ENCODE measurements at regions not wholly inside any gene's neighbourhood (a gene's known extent, or its start where the extent isn't known, plus 50 kb on each side); places are given as distances from the start of the nearest gene placed in this dataset.

DNA sequence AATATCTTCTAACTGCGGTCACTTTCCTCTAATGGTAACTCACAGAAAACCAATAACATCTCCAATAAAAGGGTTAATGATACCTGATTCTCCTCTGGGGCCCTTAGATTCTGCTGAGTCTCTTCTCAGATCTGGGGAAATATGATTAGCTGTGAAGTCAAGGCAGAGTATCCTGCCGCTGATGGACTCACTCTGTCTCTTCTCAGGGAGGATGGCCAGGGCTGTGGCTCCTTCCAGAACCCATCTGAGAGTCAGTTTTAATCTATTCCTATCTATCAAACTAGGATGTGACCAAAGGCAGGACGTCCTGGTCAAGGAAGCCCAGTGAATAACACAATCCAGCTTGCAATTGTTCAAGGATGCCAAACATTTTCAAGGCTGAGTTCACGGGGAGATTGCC lies 109.8 kb downstream of the SLC10A2 start:
- Histone ChIP-seq H3K9me3 (ENCODE audit: low read length) (no peaks in the 10 kb centered on the region), H3K4me3 (ENCODE audit: low read length) (no peak overlapping the region), H3K27me3 (ENCODE audit: insufficient read depth, low read length) (no peaks in the 10 kb centered on the region)

DNA sequence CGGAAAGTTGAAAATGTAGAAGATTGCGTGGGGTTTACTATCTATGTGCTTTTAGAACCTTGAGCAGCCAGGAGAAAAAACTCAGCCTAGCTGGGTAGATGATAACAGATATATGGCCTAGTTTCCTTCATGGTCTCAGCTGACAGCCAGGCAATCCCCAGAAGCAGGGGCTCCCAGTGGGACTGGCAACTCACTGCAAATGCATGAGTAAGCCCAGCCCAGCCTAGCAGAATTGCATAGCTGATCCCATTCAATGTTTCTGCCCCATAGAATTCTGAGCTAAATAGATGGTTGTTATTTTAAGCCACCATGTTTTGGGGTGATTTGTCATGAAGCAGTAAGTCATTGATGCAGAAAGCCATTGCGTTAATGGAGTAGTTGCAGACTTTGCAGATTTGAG lies 108.5 kb downstream of the ERCC5 start:
- peaks cover 2% of the 10 kb centered on the region for H3K4me1 ChIP-seq (ENCODE audit: insufficient read depth, low read length)
- no peak overlapping the region for H2AFZ ChIP-seq (ENCODE audit: low read depth, low read length)
- H3K36me3 ChIP-seq (ENCODE audit: insufficient read depth, low read length), result no peaks in the 10 kb centered on the region
- H3K27me3 ChIP-seq (ENCODE audit: insufficient read depth, low read length), result no peaks in the 10 kb centered on the region
- H3K9me3 ChIP-seq (ENCODE audit: low read length), result no peaks in the 10 kb centered on the region
- no peak overlapping the region for H3K4me3 ChIP-seq (ENCODE audit: low read length)

More for the DNA sequence above, 109.8 kb downstream of the SLC10A2 start:
- Histone ChIP-seq H3K4me1 (ENCODE audit: insufficient read depth, low read length) (no peaks in the 10 kb centered on the region), H2AFZ (ENCODE audit: low read depth, low read length) (no peak overlapping the region), H3K36me3 (ENCODE audit: insufficient read depth, low read length) (no peaks in the 10 kb centered on the region)

DNA sequence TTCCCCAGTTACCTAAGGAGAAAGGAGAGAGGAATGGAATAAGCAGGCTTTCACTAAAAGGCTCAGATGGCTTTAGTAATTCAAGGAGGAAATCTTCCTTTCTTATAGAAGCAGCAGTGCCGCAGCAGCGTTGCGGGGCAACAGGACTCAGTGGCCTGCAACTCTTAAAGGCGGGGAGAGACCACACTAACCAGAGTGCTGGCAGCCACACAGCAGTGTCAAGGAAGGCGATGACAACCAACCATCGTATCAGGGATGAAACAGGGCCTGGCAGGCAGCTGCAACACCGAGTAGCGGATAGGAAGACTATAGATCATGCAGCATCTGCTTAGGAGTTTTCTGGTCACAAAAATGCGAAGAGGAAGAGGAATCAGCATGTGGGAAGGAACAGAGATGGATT lies 106.0 kb downstream of the ERCC5 start:
- Histone ChIP-seq H3K27me3 (ENCODE audit: insufficient read depth, low read length) (no peaks in the 10 kb centered on the region), H3K4me3 (ENCODE audit: low read length) (no peak overlapping the region), H3K36me3 (ENCODE audit: insufficient read depth, low read length) (no peaks in the 10 kb centered on the region), H3K9me3 (ENCODE audit: low read length) (peaks cover 3% of the 10 kb centered on the region), H2AFZ (ENCODE audit: low read depth, low read length) (no peak overlapping the region), H3K4me1 (ENCODE audit: insufficient read depth, low read length) (peaks cover 12% of the 10 kb centered on the region)

DNA sequence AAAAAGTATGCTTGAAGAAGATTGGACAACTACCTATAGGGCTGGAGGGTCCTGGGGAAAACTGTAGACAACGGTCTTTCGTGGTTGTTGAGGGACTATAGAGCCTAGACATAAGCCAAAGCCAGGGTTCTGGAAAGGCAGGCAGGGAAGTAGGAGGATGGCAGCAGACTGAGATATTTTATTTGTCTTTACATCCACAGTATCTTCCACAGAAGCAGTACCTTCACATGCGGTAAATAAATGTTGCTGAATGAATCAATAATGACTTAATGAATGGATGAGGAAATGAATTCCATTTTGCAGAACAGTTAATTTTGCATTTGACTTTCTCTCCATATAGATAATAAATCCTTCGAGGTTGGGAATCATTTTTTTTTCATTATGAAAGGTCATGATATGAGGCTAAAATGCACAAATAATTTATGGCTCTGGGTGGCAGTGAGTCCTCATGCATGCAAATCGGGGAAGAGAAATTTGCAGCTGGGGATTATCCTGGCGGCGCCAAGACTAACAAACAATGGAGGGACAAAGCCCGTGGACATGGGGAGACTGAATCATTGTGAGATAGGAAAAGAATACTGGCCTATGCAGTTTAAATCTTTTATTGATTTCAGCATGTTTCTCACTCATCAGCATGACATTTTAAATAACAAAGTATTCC lies 102.0 kb downstream of the ERCC5 start:
- no peak overlapping the region for H3K4me3 ChIP-seq (ENCODE audit: low read length)
- H3K4me1 ChIP-seq (ENCODE audit: insufficient read depth, low read length), result peaks cover 12% of the 10 kb centered on the region
- no peaks in the 10 kb centered on the region for H3K27me3 ChIP-seq (ENCODE audit: insufficient read depth, low read length)
- H3K36me3 ChIP-seq (ENCODE audit: insufficient read depth, low read length), result no peaks in the 10 kb centered on the region
- H2AFZ ChIP-seq (ENCODE audit: low read depth, low read length), result peak overlapping the region; percentile 37
- H3K9me3 ChIP-seq (ENCODE audit: low read length), result peaks cover 3% of the 10 kb centered on the region

DNA sequence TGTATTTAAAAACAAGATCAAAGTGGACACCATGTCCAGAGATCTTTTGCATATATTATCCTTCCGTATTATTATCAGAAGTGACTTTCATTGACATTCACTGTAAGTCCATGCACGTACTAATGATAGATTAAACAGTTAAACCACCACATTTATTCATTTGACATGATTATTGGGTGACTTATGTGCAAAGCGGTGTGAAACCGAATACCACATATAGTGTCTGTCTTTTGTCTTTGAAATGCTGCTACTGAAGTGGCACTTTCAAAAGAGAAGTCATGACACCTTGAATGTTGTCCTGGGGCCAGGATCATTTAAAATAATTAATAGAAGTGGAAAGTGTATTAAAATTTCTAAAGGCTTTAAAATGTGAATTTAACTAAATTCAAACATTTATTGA lies 100.1 kb downstream of the ERCC5 start:
- H3K36me3 ChIP-seq (ENCODE audit: insufficient read depth, low read length), result no peaks in the 10 kb centered on the region

DNA sequence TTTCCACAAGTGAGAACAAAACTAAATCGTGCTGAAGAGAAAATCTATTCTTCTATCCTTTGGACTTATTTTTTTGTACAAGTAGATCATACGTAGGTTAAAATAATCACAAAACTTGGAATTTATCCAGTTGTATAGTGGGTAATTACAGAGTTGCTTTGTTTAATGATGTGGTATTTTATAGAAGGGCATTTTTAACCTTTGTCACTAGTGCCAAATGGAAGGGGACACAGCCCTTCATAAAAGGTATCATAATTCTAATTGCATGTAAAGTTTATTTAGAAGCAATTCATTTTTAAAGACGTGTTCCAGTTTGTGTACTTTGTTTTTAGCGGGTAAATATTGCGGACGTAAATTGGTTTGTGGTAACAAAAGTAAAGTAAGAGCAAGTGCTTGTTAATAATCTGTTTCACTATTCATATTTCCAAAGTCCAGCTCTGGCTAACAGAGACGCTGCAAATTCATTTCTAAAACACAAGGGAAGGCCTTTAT lies 99.5 kb downstream of the ERCC5 start:
- Histone ChIP-seq H3K4me3 (ENCODE audit: low read length) (no peak overlapping the region), H3K4me1 (ENCODE audit: insufficient read depth, low read length) (peaks cover 12% of the 10 kb centered on the region), H3K9me3 (ENCODE audit: low read length) (peaks cover 3% of the 10 kb centered on the region), H3K36me3 (ENCODE audit: insufficient read depth, low read length) (no peaks in the 10 kb centered on the region), H3K27me3 (ENCODE audit: insufficient read depth, low read length) (no peaks in the 10 kb centered on the region), H2AFZ (ENCODE audit: low read depth, low read length) (no peak overlapping the region)

More for the DNA sequence above, 100.1 kb downstream of the ERCC5 start:
- Histone ChIP-seq H3K9me3 (ENCODE audit: low read length) (peaks cover 3% of the 10 kb centered on the region), H3K27me3 (ENCODE audit: insufficient read depth, low read length) (no peaks in the 10 kb centered on the region), H3K4me3 (ENCODE audit: low read length) (no peak overlapping the region), H2AFZ (ENCODE audit: low read depth, low read length) (no peak overlapping the region), H3K4me1 (ENCODE audit: insufficient read depth, low read length) (peaks cover 12% of the 10 kb centered on the region)

DNA sequence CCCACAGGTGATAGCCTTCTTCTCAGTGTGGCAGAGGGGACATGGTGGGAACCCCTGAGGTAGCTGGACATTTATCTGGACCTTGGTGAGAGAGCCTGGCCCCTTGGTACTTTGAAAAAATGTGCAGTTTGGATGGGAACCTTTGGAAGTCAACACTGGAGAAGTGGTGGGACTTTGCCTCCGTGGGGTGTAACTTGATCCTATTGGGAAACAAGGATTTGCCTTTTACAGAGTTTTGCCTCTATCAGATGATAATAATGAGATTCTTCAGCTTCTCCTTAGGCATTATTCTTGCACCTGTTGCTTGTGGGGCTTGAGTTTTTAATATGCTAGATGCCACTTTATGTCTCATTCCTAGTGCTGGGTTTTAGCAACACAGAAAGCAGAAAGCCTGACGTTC lies 99.0 kb downstream of the ERCC5 start:
- Histone ChIP-seq H3K9me3 (ENCODE audit: low read length) (peaks cover 3% of the 10 kb centered on the region), H3K27me3 (ENCODE audit: insufficient read depth, low read length) (no peaks in the 10 kb centered on the region), H3K4me3 (ENCODE audit: low read length) (no peak overlapping the region), H2AFZ (ENCODE audit: low read depth, low read length) (no peak overlapping the region), H3K36me3 (ENCODE audit: insufficient read depth, low read length) (no peaks in the 10 kb centered on the region), H3K4me1 (ENCODE audit: insufficient read depth, low read length) (peaks cover 10% of the 10 kb centered on the region)

DNA sequence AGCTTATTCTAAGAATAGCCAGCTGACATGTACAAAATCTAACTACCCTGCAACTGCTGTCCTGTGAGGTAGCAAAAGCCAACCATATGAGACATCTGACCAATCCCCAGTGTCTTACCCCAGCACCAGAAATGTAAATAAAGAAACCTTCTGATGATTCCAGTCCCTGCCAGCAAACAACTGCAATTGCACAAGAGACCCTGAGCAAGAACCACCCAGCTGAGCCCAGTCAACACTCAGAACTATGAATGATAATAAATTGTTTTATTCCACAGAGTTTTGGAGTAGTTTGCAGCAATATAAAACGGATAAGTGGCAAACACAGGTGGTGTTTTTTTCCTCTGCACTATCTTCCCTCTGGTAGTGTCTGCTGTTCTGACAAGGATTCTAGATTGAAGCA lies 94.9 kb downstream of the ERCC5 start:
- H3K4me3 ChIP-seq (ENCODE audit: low read length), result no peak overlapping the region
- H3K36me3 ChIP-seq (ENCODE audit: insufficient read depth, low read length), result no peaks in the 10 kb centered on the region
- no peaks in the 10 kb centered on the region for H3K27me3 ChIP-seq (ENCODE audit: insufficient read depth, low read length)
- H3K9me3 ChIP-seq (ENCODE audit: low read length), result no peaks in the 10 kb centered on the region
- H2AFZ ChIP-seq (ENCODE audit: low read depth, low read length), result no peak overlapping the region
- peaks cover 2% of the 10 kb centered on the region for H3K4me1 ChIP-seq (ENCODE audit: insufficient read depth, low read length)

DNA sequence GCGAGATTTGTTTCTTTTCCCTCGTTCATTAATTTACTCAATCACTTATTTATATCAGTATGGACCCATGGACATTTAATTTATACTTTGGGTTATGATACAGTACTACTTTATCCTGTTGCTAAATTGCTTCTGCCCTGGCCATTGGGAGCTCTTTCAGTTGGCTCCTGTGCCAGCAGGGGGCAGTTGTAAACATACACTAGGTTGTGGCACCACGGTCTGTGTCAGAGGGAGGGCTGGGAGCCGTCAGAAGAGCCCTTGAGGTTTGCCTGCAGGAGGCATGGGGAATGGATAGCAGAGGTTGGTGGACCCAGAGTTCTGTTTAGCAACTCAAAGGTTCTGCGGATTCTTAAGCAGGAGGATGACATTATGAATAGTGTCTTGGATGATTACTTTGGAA lies 94.3 kb downstream of the ERCC5 start:
- H3K4me3 ChIP-seq (ENCODE audit: low read length), result no peak overlapping the region
- no peak overlapping the region for H2AFZ ChIP-seq (ENCODE audit: low read depth, low read length)
- no peaks in the 10 kb centered on the region for H3K36me3 ChIP-seq (ENCODE audit: insufficient read depth, low read length)
- H3K4me1 ChIP-seq (ENCODE audit: insufficient read depth, low read length), result peaks cover 5% of the 10 kb centered on the region
- no peaks in the 10 kb centered on the region for H3K27me3 ChIP-seq (ENCODE audit: insufficient read depth, low read length)
- no peaks in the 10 kb centered on the region for H3K9me3 ChIP-seq (ENCODE audit: low read length)

DNA sequence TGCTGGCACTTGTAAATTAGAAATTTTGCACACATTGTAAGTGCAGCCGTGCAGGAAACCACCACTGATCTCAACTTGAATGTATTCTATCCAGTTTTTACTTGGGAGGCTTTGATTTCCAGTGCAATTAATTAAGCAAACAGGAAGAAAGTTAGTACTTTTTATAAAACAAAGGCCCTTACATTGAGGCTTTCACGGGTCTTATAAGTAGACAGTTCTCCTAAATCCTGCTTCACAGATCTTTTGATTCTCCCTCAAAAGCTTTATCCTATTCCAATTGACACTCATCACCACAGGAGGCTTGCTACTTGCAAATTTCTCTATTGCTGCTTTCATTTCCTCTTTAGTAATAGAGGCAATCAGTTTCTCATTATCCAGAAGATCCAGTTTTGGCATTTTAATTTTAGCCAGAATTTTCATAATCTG lies 90.1 kb downstream of the ERCC5 start:
- Histone ChIP-seq H3K4me1 (ENCODE audit: insufficient read depth, low read length) (peaks cover 5% of the 10 kb centered on the region), H2AFZ (ENCODE audit: low read depth, low read length) (no peak overlapping the region), H3K27me3 (ENCODE audit: insufficient read depth, low read length) (no peaks in the 10 kb centered on the region), H3K9me3 (ENCODE audit: low read length) (no peaks in the 10 kb centered on the region), H3K36me3 (ENCODE audit: insufficient read depth, low read length) (no peaks in the 10 kb centered on the region), H3K4me3 (ENCODE audit: low read length) (no peak overlapping the region)

DNA sequence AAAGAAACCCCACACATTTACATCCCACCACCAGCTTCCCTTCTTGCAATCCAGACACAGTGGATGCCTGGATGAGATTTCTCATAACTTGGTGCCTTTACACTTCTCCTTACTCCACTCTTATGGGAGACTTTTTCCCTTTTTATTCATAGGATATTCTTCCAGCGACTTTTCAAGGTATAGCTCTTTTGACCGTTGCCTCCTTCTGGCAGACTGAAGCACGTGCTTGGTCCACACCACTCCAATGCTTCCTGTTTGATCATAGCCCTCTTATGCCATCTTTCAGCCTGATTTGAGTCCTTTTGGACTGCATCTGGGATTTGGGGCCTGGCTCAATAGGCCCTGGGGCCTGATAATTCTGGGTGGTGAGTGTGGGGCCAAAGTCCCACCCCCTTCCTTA lies 87.7 kb downstream of the ERCC5 start:
- H2AFZ ChIP-seq (ENCODE audit: low read depth, low read length), result no peak overlapping the region
- H3K36me3 ChIP-seq (ENCODE audit: insufficient read depth, low read length), result no peaks in the 10 kb centered on the region
- H3K9me3 ChIP-seq (ENCODE audit: low read length), result no peaks in the 10 kb centered on the region
- H3K27me3 ChIP-seq (ENCODE audit: insufficient read depth, low read length), result no peaks in the 10 kb centered on the region
- no peak overlapping the region for H3K4me3 ChIP-seq (ENCODE audit: low read length)
- peaks cover 5% of the 10 kb centered on the region for H3K4me1 ChIP-seq (ENCODE audit: insufficient read depth, low read length)

DNA sequence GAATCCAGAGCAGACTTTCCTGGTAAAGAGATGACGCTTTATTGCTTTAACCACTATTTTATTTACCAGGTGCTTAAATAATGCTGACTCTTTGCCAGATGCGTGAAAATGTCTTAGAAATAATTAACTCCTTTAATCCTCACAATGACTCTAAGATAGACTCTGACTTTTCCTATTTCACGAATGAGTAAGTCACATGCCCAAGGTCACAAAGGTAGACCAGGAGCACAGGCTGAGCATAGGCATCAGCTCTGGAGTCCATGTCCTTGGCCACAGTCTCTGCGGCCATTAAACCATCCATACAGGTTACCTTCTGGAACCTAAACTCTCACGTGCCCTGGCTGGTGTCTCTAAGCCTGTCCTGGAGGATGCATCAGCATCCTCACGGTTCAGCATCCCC lies 87.3 kb downstream of the ERCC5 start:
- no peaks in the 10 kb centered on the region for H3K9me3 ChIP-seq (ENCODE audit: low read length)
- H3K36me3 ChIP-seq (ENCODE audit: insufficient read depth, low read length), result no peaks in the 10 kb centered on the region
- no peaks in the 10 kb centered on the region for H3K27me3 ChIP-seq (ENCODE audit: insufficient read depth, low read length)
- no peak overlapping the region for H3K4me3 ChIP-seq (ENCODE audit: low read length)
- peaks cover 5% of the 10 kb centered on the region for H3K4me1 ChIP-seq (ENCODE audit: insufficient read depth, low read length)
- H2AFZ ChIP-seq (ENCODE audit: low read depth, low read length), result no peak overlapping the region

DNA sequence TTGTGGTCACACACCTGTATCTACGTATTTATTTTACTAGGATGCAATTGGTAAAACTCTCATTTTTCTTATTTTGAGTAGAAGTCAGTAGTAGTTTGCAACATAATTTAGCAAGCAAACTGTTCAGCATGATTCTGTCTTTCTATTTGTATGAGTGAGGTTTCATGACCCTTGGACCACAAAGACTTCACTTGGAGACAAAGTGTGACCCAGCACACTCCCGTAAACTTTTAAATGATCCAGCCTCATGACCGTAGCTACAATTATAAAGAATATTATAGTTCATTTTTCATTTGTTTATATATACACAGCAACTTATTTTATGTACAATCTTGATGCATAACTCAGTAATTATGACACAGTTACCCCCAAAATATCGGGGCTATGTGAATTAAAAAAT lies 86.5 kb downstream of the ERCC5 start:
- H3K9me3 ChIP-seq (ENCODE audit: low read length), result peaks cover 2% of the 10 kb centered on the region
- H3K4me3 ChIP-seq (ENCODE audit: low read length), result no peak overlapping the region
- H3K27me3 ChIP-seq (ENCODE audit: insufficient read depth, low read length), result no peaks in the 10 kb centered on the region
- H3K4me1 ChIP-seq (ENCODE audit: insufficient read depth, low read length), result peaks cover 5% of the 10 kb centered on the region
- H3K36me3 ChIP-seq (ENCODE audit: insufficient read depth, low read length), result no peaks in the 10 kb centered on the region
- no peak overlapping the region for H2AFZ ChIP-seq (ENCODE audit: low read depth, low read length)

DNA sequence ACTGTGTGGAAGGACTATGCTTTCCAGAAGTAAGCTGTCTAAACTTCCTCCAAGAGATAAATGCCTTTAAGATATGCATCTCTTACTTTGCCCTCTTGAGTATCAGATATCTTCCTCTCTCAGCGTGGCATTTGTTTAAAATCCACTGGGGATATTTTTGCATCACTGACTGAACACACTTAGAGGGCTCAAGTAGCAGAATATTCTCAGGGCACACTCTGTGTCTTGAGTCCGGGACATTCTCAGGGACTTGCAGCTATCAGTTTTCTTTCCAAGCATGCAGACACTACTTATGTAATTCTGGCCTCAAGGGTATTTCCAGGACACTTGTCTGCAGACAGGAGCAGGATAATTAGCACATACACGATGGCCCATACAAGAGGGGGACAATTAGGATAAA lies 84.7 kb downstream of the ERCC5 start:
- no peak overlapping the region for H3K4me3 ChIP-seq (ENCODE audit: low read length)
- no peaks in the 10 kb centered on the region for H3K27me3 ChIP-seq (ENCODE audit: insufficient read depth, low read length)
- H3K4me1 ChIP-seq (ENCODE audit: insufficient read depth, low read length), result peaks cover under 1% of the 10 kb centered on the region
- no peak overlapping the region for H2AFZ ChIP-seq (ENCODE audit: low read depth, low read length)
- no peaks in the 10 kb centered on the region for H3K36me3 ChIP-seq (ENCODE audit: insufficient read depth, low read length)
- H3K9me3 ChIP-seq (ENCODE audit: low read length), result peaks cover 2% of the 10 kb centered on the region

All from neuron (in vitro differentiated cells).